AG04450 (cell line): ENCODE measurements at regions not wholly inside any gene's neighbourhood (a gene's known extent, or its start where the extent isn't known, plus 50 kb on each side); places are given as distances from the start of the nearest gene placed in this dataset.

Source experiments
- CTCF ChIA-PET: fragments of 300-600, 350-600 bp; formaldehyde crosslinking; extraction: SDS; loops from one replicate; lab custom pipeline; 2022; ENCODE audit warnings: antibody characterized with exemption, inconsistent platforms; lab: Charles Lee
- POLR2A ChIA-PET: fragments of 350-600 bp; formaldehyde crosslinking; extraction: SDS; loops from one replicate; lab custom pipeline; 2021; ENCODE audit warnings: antibody characterized with exemption, inconsistent platforms; lab: Yijun Ruan, JAX
- DNase-seq: peaks from one replicate; pipeline ENCODE4 v3.0.0-alpha.2; 2011; ENCODE audit warnings: low read depth, low spot score
- H3K27ac ChIP-seq: one replicate; pipeline ENCODE4 v1.5.1; 2012; ENCODE audit warnings: low read depth, low read length, control low read depth
- H3K27me3 ChIP-seq: one replicate; pipeline ENCODE4 v1.6.0; 2012; ENCODE audit warnings: low read length; ENCODE audit not compliant: control insufficient read depth, insufficient read depth
- H3K4me3 ChIP-seq: 2 replicates; pipeline ENCODE4 v1.5.1; 2011; ENCODE audit warnings: mild to moderate bottlenecking, low read depth, low read length, control low read depth
- H3K9me3 ChIP-seq: 2 replicates; pipeline ENCODE4 v1.5.1; 2012; ENCODE audit warnings: low read length; ENCODE audit not compliant: control insufficient read depth, insufficient read depth
- CTCF ChIP-seq: IDR thresholded peaks from 2 replicates; pipeline ENCODE4 v1.5.1; 2011; ENCODE audit warnings: low read depth, low read length, control low read depth, inconsistent platforms

DNA sequence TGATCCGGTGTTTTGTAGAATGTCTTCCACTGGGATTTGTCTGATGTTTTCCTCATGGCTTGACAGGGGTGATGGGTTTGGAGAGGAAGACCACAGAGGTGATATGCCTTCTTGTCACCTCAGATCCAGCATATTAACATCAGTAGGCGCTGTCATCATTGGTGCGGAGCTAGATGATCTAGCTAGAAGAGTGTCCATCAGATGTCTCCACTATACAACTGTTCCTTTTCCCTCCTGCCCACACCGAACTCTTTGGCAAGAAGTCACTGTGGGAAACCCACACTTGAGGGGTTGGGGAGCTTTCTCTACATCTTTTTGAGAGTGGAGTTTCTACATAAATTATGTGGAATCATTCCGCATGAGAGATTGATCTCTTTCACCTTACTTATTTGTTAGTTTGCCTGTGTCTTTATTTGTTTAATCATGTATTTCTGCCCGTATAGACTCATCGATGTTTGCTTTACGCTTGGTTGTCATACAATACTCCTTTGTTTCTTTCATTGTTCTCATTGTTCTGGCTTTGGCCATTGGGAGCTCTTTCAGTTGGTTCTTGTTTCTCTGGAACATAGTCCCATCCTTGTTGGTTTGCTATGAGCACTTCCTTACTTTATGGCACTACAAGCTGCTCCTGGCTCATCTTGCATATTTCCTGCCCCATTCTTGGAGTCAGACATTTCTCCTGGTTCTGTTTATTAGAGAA, 1420.3 kb downstream of the BRD1 start:
- no peak for TF ChIP-seq CTCF
- no peak overlapping the region for H3K4me3 ChIP-seq
- DNase-seq, result no peak
- peaks cover 38% of the 10 kb centered on the region for H3K9me3 ChIP-seq
- H3K27ac ChIP-seq, result no peak overlapping the region
- H3K27me3 ChIP-seq, result no peaks in the 10 kb centered on the region
- POLR2A ChIA-PET, result no interaction called here
- CTCF ChIA-PET, result no interaction called here

DNA sequence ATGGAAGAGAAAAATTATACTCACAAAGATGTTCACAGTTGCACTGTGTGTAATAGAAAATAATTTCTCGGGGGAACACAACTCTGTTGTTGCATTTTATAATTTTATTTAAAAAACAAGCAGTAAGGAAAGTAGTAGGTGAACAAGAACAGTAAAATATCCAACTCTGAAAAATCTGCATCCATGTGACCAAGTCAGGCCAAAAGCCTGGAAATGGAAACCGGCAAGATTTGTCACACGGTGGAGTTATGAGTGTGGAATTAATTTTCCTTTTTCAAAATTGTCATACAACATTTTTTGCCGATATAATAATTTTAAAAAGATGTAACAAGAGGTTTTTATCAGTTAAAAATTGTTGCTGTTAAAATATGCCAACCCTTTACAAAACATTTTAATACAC, 1421.5 kb downstream of the BRD1 start:
- CTCF ChIA-PET, result no interaction called here
- TF ChIP-seq CTCF, result no peak
- Histone ChIP-seq H3K9me3 (peaks cover 40% of the 10 kb centered on the region), H3K4me3 (no peak overlapping the region), H3K27me3 (no peaks in the 10 kb centered on the region), H3K27ac (no peak overlapping the region)
- POLR2A ChIA-PET, result no interaction called here
- DNase-seq, result no peak

DNA sequence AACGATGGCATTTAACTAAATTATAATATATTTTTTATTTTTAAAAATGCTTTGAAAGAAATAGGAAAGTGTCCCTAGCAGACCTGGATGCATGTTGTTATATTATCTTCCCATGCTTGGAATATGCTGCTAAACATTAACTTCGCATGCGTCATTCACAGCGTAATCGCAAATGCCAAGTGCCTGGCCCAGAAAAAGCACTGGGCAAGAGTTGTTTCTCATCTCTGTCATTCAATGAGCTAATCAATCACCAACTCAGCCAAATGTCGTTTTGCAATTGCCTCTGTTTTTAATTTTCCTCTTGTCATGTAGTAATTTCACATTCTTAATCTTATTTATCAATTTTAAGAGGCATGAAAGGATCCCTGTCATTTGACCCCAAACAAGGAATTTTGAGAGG, 1421.9 kb downstream of the BRD1 start:
- H3K27ac ChIP-seq, result no peak overlapping the region
- ChIA-PET CTCF (no interaction called here), POLR2A (no interaction called here)
- H3K9me3 ChIP-seq, result peaks cover 40% of the 10 kb centered on the region
- no peaks in the 10 kb centered on the region for H3K27me3 ChIP-seq
- no peak for TF ChIP-seq CTCF
- H3K4me3 ChIP-seq, result no peak overlapping the region
- no peak for DNase-seq

- Histone ChIP-seq H3K27me3 (no peaks in the 10 kb centered on the region), H3K27ac (no peak overlapping the region), H3K9me3 (peaks cover 41% of the 10 kb centered on the region), H3K4me3 (no peak overlapping the region)
- DNase-seq, result no peak
- ChIA-PET POLR2A (no interaction called here), CTCF (no interaction called here)
- TF ChIP-seq CTCF, result no peak
Observed at GRCh38 chr22:48404801-48405447, 1422.7 kb downstream of the BRD1 start.

GRCh38 chr22:48403521-48404403, 1423.9 kb downstream of the BRD1 start:
- H3K27me3 ChIP-seq, result no peaks in the 10 kb centered on the region
- no peak overlapping the region for H3K4me3 ChIP-seq
- no peak for TF ChIP-seq CTCF
- CTCF ChIA-PET, result no interaction called here
- POLR2A ChIA-PET, result no interaction called here
- DNase-seq, result no peak
- H3K9me3 ChIP-seq, result peaks cover 49% of the 10 kb centered on the region
- no peak overlapping the region for H3K27ac ChIP-seq
